BE2C (cell line): ENCODE measurements at regions not wholly inside any gene's neighbourhood (a gene's known extent, or its start where the extent isn't known, plus 50 kb on each side); places are given as distances from the start of the nearest gene placed in this dataset.

Source experiments
- DNase-seq: peaks from one replicate; pipeline ENCODE4 v3.0.0-alpha.2; 2020
- H3K27me3 ChIP-seq: fragments of 250-450 bp; sonication (Bioruptor Pico); 2 replicates; pipeline ENCODE4 v1.5.1; 2020; ENCODE audit warnings: mild to moderate bottlenecking
- H3K36me3 ChIP-seq: fragments of 250-450 bp; sonication (Bioruptor Pico); 2 replicates; pipeline ENCODE4 v1.5.1; 2020; ENCODE audit warnings: mild to moderate bottlenecking
- H3K4me1 ChIP-seq: fragments of 250-450 bp; sonication (Bioruptor Pico); 2 replicates; pipeline ENCODE4 v1.5.1; 2020
- H3K4me3 ChIP-seq: 2 replicates; pipeline ENCODE4 v1.5.1; 2011; ENCODE audit warnings: low read depth, low read length
- H3K9me3 ChIP-seq: fragments of 250-450 bp; sonication (Bioruptor Pico); 2 replicates; pipeline ENCODE4 v1.5.1; 2020
- TF ChIP-seq, protein P1 (sequence below): IDR thresholded peaks from 2 replicates; pipeline ENCODE4 v1.5.1; 2012; ENCODE audit warnings: mild to moderate bottlenecking, low read depth, low read length

DNA sequence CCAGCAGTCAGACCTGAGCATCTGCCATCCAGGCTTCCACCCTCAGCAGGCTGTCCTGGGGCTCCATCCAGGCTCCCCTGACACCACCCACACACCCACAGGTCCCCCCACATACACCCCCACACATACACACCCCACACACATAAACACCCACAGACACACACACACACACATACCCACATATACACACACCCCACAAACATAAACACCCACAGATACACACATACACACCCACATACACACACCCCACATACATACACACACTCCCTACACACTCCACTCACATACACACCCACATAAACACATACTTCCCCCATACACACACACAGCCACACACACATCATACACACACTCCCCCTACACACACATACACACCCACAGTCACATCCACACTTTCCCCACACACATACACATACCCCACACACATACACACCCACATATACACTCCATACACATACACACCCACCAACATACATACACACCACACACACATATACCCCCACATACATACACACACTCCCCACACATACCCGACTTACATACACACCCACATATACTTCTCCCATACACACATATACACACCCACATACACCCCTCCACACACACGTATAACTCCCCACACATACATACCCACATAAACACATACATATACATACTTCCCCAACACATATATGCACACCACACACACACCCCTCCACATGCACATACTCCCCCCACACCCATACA is 183.3 kb upstream of the ETAA1 start:
- TF ChIP-seq, protein P1, sequence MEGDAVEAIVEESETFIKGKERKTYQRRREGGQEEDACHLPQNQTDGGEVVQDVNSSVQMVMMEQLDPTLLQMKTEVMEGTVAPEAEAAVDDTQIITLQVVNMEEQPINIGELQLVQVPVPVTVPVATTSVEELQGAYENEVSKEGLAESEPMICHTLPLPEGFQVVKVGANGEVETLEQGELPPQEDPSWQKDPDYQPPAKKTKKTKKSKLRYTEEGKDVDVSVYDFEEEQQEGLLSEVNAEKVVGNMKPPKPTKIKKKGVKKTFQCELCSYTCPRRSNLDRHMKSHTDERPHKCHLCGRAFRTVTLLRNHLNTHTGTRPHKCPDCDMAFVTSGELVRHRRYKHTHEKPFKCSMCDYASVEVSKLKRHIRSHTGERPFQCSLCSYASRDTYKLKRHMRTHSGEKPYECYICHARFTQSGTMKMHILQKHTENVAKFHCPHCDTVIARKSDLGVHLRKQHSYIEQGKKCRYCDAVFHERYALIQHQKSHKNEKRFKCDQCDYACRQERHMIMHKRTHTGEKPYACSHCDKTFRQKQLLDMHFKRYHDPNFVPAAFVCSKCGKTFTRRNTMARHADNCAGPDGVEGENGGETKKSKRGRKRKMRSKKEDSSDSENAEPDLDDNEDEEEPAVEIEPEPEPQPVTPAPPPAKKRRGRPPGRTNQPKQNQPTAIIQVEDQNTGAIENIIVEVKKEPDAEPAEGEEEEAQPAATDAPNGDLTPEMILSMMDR, result no peak
- H3K4me3 ChIP-seq, result peak overlapping the region; percentile 41
- peaks cover 8% of the 10 kb centered on the region for H3K4me1 ChIP-seq
- no peak for DNase-seq
- no peaks in the 10 kb centered on the region for H3K9me3 ChIP-seq
- no peaks in the 10 kb centered on the region for H3K36me3 ChIP-seq
- H3K27me3 ChIP-seq, result no peaks in the 10 kb centered on the region

DNA sequence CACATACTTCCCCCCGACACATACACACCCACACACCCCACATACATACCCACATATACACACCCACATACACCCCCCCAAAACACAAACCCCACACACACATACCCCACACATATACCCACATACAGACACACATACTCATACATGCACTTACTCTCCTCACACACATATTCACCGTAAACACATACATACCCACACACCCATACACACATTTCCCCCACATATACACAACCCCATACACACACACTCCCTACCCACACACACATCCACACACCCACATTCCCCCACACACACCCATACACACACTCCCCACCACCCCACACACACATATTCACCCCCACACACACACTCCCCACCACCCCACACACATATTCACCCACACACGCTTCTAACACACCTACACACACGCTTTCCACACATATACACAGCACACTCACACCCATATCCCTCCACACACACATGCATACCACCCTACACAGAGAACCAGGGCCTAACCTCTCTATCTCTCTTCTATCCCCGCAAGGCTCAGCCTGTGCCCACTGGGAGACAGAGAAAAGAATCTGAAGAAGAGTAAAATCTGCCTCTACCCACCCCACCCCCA is 182.4 kb upstream of the ETAA1 start:
- TF ChIP-seq, protein P1, result no peak
- Histone ChIP-seq H3K4me3 (no peak overlapping the region), H3K36me3 (no peaks in the 10 kb centered on the region), H3K9me3 (no peaks in the 10 kb centered on the region), H3K27me3 (no peaks in the 10 kb centered on the region), H3K4me1 (peaks cover 8% of the 10 kb centered on the region)
- DNase-seq, result no peak

DNA sequence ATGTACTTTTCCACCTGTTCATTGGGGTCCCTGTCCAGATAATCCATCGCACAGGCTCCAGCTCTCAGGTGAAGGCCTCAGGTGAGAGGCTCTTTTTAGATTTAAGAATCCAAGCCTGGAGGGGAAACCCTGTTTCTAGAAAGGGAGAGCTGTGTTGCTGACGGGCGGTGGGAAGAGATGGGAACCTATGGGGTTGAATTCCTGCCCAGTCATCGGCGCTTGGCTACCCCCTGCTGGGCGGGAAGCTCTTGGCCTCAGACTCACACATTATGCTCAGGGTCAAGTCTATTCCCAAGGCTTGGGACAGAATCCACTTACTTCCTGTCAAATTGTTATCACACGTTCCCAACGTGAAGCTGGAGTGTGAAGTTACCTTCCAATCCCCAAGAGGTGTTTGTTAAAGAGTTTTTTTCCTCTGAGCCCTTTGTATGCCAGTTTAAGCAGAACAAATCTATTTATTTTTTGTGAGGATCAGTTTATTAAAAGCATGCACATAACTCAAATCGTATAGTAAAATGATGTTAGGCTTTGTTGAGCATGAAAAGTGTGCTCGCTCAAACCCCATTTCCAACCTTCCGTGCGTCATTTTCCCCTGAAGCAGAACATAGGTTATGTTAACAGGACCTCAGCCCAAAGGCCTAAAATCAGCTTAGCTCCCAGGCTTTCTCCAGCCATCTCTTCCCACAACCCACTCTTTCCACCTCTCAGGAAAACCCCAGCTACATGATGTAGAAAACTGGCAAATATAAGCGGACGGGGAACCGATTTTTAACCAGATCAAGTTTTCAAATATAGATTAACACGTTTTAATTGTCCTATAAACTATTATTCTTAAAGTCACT is 181.7 kb upstream of the ETAA1 start:
- no peaks in the 10 kb centered on the region for H3K9me3 ChIP-seq
- H3K27me3 ChIP-seq, result no peaks in the 10 kb centered on the region
- peak; percentile 75 for DNase-seq
- H3K4me3 ChIP-seq, result no peak overlapping the region
- H3K4me1 ChIP-seq, result peaks cover 8% of the 10 kb centered on the region
- TF ChIP-seq, protein P1, result peak; percentile 76
- no peaks in the 10 kb centered on the region for H3K36me3 ChIP-seq

DNA sequence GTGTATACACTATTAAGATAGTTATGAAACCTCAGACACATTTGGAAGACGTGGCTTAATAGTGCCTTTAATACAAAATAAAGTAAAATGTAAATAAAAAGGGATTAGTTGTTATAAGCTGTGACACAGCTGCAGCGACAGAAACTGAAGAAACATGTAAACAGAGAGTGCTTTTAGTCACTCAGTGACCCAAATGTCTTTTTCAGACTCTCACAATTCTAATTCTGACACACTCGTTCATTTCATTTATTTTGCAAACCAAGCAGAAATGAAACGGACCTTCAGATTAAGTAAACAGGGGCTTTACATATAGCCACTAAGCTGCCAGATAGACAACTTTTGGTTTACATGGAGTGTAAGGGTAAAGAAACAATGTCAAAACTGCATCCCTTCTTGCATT is 181.0 kb upstream of the ETAA1 start:
- Histone ChIP-seq H3K36me3 (no peaks in the 10 kb centered on the region), H3K4me3 (no peak overlapping the region), H3K27me3 (no peaks in the 10 kb centered on the region), H3K4me1 (peaks cover 8% of the 10 kb centered on the region), H3K9me3 (no peaks in the 10 kb centered on the region)
- no peak for DNase-seq
- TF ChIP-seq, protein P1, result no peak

DNA sequence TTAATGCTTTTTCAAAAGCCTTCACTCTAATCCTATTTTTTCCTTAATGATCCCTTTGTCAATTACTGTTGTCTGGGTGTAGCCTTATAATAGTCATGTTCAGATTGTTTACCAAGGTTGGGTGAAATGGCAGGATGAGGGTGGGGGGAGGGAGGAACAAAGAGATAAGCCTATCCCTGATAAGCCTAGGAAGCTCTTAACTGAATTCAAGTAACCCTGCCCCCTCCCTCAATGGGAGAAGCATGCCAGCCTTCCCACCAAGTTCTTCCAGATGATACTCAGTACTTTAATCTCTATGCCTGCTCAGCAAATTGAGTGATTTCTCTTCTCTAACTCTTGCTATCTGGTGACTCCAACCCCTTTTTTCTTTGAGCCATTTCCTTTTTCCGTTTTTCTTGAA is 180.3 kb upstream of the ETAA1 start:
- TF ChIP-seq, protein P1, result no peak
- H3K4me1 ChIP-seq, result peaks cover 8% of the 10 kb centered on the region
- no peaks in the 10 kb centered on the region for H3K9me3 ChIP-seq
- DNase-seq, result no peak
- no peaks in the 10 kb centered on the region for H3K36me3 ChIP-seq
- H3K4me3 ChIP-seq, result no peak overlapping the region
- H3K27me3 ChIP-seq, result no peaks in the 10 kb centered on the region
